Mucosa of rectum (tissue), 2 donors: ENCODE measurements at regions not wholly inside any gene's neighbourhood (a gene's known extent, or its start where the extent isn't known, plus 50 kb on each side); places are given as distances from the start of the nearest gene placed in this dataset.

Experiments
- H3K27ac ChIP-seq, 2 donors: one replicate each; pipeline ENCODE4 v1.7.0; 2013; ENCODE audit warnings: inconsistent platforms in 2 of 2, low read depth in 2 of 2, low read length in 2 of 2
- H3K27me3 ChIP-seq, 2 donors: one replicate each; pipeline ENCODE4 v1.7.0; 2013; ENCODE audit warnings: low read length in 2 of 2; ENCODE audit not compliant: control insufficient read depth in 2 of 2, insufficient read depth in 2 of 2
- H3K36me3 ChIP-seq, 2 donors: one replicate each; pipeline ENCODE4 v1.7.0; 2013; ENCODE audit warnings: low read length in 2 of 2; ENCODE audit not compliant: control insufficient read depth in 2 of 2, insufficient read depth in 2 of 2
- H3K4me1 ChIP-seq, 2 donors: one replicate each; pipeline ENCODE4 v1.7.0; 2013; ENCODE audit warnings: low read length in 2 of 2, mild to moderate bottlenecking in 1 of 2; ENCODE audit not compliant: control insufficient read depth in 2 of 2, insufficient read depth in 2 of 2
- H3K4me3 ChIP-seq, 2 donors: one replicate each; pipeline ENCODE4 v1.7.0; 2013; ENCODE audit warnings: low read length in 2 of 2
- H3K9ac ChIP-seq, 2 donors: one replicate each; pipeline ENCODE4 v1.7.0; 2013; ENCODE audit warnings: low read length in 2 of 2, low read depth in 1 of 2, mild to moderate bottlenecking in 1 of 2
- H3K9me3 ChIP-seq, 2 donors: one replicate each; pipeline ENCODE4 v1.7.0; 2013; ENCODE audit warnings: low read length in 2 of 2; ENCODE audit not compliant: control insufficient read depth in 2 of 2
- donor health status: healthy.
- donor health status: Normal muscosa, but diverticular disease.

DNA sequence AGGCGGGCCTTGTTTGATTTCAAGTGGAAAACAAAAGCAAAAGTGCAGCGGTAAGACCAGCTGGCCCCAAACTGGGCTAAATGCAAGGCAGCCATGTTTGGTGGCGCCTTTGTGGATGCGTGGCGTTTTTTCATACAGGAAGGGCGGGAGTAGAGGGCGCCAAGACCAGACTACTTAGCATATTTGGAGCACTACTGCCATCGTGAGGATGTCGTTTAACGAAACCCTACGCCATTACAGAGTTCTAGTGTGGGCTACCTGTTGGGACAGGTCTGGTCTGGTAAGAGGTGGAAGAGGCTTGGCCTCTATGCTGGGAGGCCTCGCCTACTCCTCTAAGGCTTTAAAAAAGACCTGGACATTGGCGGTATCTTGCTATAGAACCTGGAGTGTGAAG lies 230.7 kb upstream of the STK26 start:
- Histone ChIP-seq H3K4me1 (peaks cover 5 to 9% of the 10 kb centered on the region in 2 donors), H3K4me3 (peak overlapping the region; percentile 66 to 85), H3K27ac (peak overlapping the region in 1 of 2 donors; percentile 77), H3K27me3 (peaks cover 5 to 11% of the 10 kb centered on the region in 2 donors), H3K36me3 (no peaks in the 10 kb centered on the region), H3K9ac (peak overlapping the region; percentile 27 to 71), H3K9me3 (no peaks in the 10 kb centered on the region)

DNA sequence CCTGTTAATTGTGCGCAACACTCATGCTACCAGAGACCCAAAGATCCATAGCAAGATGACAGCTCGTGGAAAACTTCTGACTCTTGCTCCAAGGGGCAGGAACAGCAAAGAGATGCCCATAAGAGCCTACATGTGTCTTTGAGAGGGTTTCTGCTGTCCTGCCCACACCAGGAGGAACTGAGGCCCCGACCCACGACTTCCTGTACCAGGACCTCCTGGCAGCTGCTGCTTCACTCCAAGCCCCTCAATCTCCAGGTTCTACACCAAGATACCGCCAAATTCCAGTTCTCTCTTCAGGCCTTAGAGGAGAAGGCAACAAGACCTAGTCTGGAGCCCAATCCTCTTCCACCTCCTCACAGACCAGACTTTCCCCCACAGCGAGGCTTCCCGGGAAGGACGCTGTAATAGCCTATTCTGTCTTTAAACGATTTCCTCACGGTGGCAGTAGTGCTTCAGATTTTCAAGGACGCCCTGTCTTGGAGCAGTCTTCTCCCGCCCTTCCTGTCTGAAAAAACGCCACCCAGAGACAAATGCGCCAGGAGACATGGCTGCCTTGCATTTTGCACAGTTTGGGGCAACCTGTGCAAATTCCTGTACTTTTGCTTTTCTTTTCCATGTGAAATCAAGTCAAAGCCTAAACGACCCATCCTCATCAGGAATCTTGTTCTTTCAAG lies 230.2 kb upstream of the STK26 start:
- Histone ChIP-seq H3K27me3 (peaks cover 9 to 14% of the 10 kb centered on the region in 2 donors), H3K4me3 (peak overlapping the region; percentile 66 to 85), H3K9me3 (no peaks in the 10 kb centered on the region), H3K4me1 (peaks cover 5 to 9% of the 10 kb centered on the region in 2 donors), H3K9ac (peak overlapping the region; percentile 27 to 71), H3K36me3 (no peaks in the 10 kb centered on the region), H3K27ac (peak overlapping the region; percentile 68 to 77)

- peaks cover 9 to 12% of the 10 kb centered on the region in 2 donors for H3K27me3 ChIP-seq
- peaks cover 5 to 9% of the 10 kb centered on the region in 2 donors for H3K4me1 ChIP-seq
- H3K27ac ChIP-seq = no peak overlapping the region
- peak overlapping the region in 1 of 2 donors; percentile 20 for H3K4me3 ChIP-seq
- H3K36me3 ChIP-seq = no peaks in the 10 kb centered on the region
- H3K9ac ChIP-seq = no peak overlapping the region
- H3K9me3 ChIP-seq = no peaks in the 10 kb centered on the region
Measured at GRCh38 chrX:131795442-131796229, 227.5 kb upstream of the STK26 start.

GRCh38 chrX:131801066-131801465 lies 222.0 kb upstream of the STK26 start:
- H3K4me3 ChIP-seq = no peak overlapping the region
- no peaks in the 10 kb centered on the region for H3K4me1 ChIP-seq
- H3K36me3 ChIP-seq = no peaks in the 10 kb centered on the region
- H3K9ac ChIP-seq = no peak overlapping the region
- H3K9me3 ChIP-seq = no peaks in the 10 kb centered on the region
- peaks cover 5 to 9% of the 10 kb centered on the region in 2 donors for H3K27me3 ChIP-seq
- no peak overlapping the region for H3K27ac ChIP-seq

- no peaks in the 10 kb centered on the region for H3K9me3 ChIP-seq
- no peak overlapping the region for H3K27ac ChIP-seq
- no peaks in the 10 kb centered on the region for H3K4me1 ChIP-seq
Measured at GRCh38 chrX:131801911-131802310, 221.2 kb upstream of the STK26 start.

DNA sequence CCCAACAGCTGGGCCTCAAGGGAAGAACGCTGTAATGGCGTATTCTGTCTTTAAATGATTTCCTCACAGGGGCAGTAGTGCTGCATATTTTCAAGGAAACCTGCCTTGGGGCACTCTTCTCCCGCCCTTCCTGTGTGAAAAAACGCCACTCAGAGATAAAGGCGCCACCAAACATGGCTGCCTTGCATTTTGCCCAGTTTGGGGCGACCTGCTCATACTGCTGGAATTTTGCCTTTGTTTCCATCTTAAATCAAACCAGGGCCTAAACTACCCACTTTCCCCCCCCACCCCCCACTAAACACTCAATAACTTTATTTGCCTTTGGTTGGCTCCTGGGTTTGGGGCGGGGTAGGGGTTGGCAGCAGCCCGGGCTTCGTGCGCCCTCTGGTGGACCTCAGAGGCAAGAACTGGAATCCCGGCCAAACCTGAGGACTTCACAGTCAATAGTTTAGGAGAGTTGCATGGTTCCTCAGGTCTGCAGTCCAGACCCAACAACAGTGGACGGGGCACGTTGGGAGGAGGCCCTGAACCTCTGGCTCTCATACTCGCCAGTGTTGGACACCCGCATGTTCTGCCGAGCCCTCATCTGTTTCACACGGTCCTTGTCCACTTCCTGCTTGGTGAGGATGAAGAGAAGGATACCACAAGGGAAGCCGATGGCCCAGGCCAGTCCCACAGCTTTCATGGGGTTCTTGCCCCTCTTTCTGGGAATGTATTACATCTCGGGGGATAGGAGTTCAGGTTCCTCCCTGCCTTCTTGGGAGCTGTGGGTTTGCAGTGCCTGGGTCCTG lies 220.1 kb upstream of the STK26 start:
- no peaks in the 10 kb centered on the region for H3K9me3 ChIP-seq
- no peaks in the 10 kb centered on the region for H3K4me1 ChIP-seq
- peak overlapping the region; percentile 38 to 68 for H3K4me3 ChIP-seq
- no peaks in the 10 kb centered on the region for H3K36me3 ChIP-seq
- H3K27me3 ChIP-seq = peaks cover 0 to 2% of the 10 kb centered on the region in 2 donors
- peak overlapping the region in 1 of 2 donors; percentile 32 for H3K27ac ChIP-seq
- no peak overlapping the region for H3K9ac ChIP-seq

More at GRCh38 chrX:131801911-131802310, 221.2 kb upstream of the STK26 start:
- Histone ChIP-seq H3K36me3 (no peaks in the 10 kb centered on the region), H3K4me3 (no peak overlapping the region), H3K27me3 (peaks cover 5 to 11% of the 10 kb centered on the region in 2 donors), H3K9ac (no peak overlapping the region)

- H3K27ac ChIP-seq = peak overlapping the region; percentile 63 to 81
- peaks cover 2 to 3% of the 10 kb centered on the region in 2 donors for H3K27me3 ChIP-seq
- H3K9ac ChIP-seq = peak overlapping the region in 1 of 2 donors; percentile 43
- peak overlapping the region; percentile 76 to 81 for H3K4me3 ChIP-seq
- no peaks in the 10 kb centered on the region for H3K36me3 ChIP-seq
- H3K4me1 ChIP-seq = peaks cover 0 to 5% of the 10 kb centered on the region in 2 donors
- no peaks in the 10 kb centered on the region for H3K9me3 ChIP-seq
Measured at GRCh38 chrX:131812847-131813825, 210.0 kb upstream of the STK26 start.

- no peaks in the 10 kb centered on the region for H3K27me3 ChIP-seq
- peak overlapping the region; percentile 29 to 35 for H3K9ac ChIP-seq
- no peaks in the 10 kb centered on the region for H3K9me3 ChIP-seq
- no peaks in the 10 kb centered on the region for H3K36me3 ChIP-seq
- peak overlapping the region; percentile 69 to 75 for H3K4me3 ChIP-seq
- peak overlapping the region; percentile 5 to 59 for H3K27ac ChIP-seq
- H3K4me1 ChIP-seq = peaks cover 0 to 5% of the 10 kb centered on the region in 2 donors
Measured at GRCh38 chrX:131816551-131817136, 206.5 kb upstream of the STK26 start.
